Keratinocyte (primary cell): ENCODE measurements at regions not wholly inside any gene's neighbourhood (a gene's known extent, or its start where the extent isn't known, plus 50 kb on each side); places are given as distances from the start of the nearest gene placed in this dataset.

Experiments used
- DNase-seq: peaks from one replicate; pipeline ENCODE4 v3.0.0-alpha.2; 2011; ENCODE audit warnings: low read depth, missing footprints, low spot score
- FAIRE-seq: peaks from 2 replicates; lab custom pipeline; 2011; peaks lifted over from hg19 to GRCh38; lab: Jason Lieb, UNC
- H2AFZ ChIP-seq: 2 replicates; pipeline ENCODE4 v1.6.0; 2012; ENCODE audit warnings: low read length, control low read depth, inconsistent platforms; ENCODE audit not compliant: control insufficient read depth
- H3K27ac ChIP-seq: 2 replicates; pipeline ENCODE4 v1.5.1; 2011; ENCODE audit warnings: low read length; ENCODE audit not compliant: control insufficient read depth, insufficient read depth
- H3K27me3 ChIP-seq: 3 replicates; pipeline ENCODE4 v1.6.0; 2011; ENCODE audit warnings: low read length; ENCODE audit not compliant: control insufficient read depth, insufficient read depth; ENCODE audit errors: extremely low read depth
- H3K36me3 ChIP-seq, 2 experiments: 2 replicates in 1 of 2; 3 replicates in 1 of 2; pipeline ENCODE4 v1.5.1; 2011; ENCODE audit warnings: low read length in 2 of 2, mild to moderate bottlenecking in 1 of 2; ENCODE audit not compliant: control insufficient read depth in 2 of 2, insufficient read depth in 2 of 2; ENCODE audit errors: extremely low read depth in 1 of 2
- H3K4me1 ChIP-seq: 3 replicates; pipeline ENCODE4 v1.5.1; 2011; ENCODE audit warnings: low read length; ENCODE audit not compliant: control insufficient read depth, insufficient read depth; ENCODE audit errors: extremely low read depth
- H3K4me2 ChIP-seq: 3 replicates; pipeline ENCODE4 v1.6.0; 2011; ENCODE audit warnings: low read depth, low read length; ENCODE audit not compliant: control insufficient read depth, insufficient read depth; ENCODE audit errors: extremely low read depth
- H3K4me3 ChIP-seq, 3 experiments: fragments of 200-600 bp in 1 of 3; sonication (generic) in 1 of 3; 2 replicates in 2 of 3; 3 replicates in 1 of 3; pipeline ENCODE4 v1.5.1; 2011 to 2016; ENCODE audit warnings: low read length in 3 of 3, mild to moderate bottlenecking in 3 of 3, control low read depth in 2 of 3, inconsistent platforms in 1 of 3, low read depth in 1 of 3, mixed read lengths in 1 of 3, mixed run types in 1 of 3, moderate library complexity in 1 of 3; ENCODE audit not compliant: control insufficient read depth in 2 of 3, insufficient read depth in 2 of 3; ENCODE audit errors: extremely low read depth in 1 of 3
- H3K79me2 ChIP-seq: 2 replicates; pipeline ENCODE4 v1.6.0; 2012; ENCODE audit warnings: low read length; ENCODE audit not compliant: control insufficient read depth, insufficient read depth
- H3K9ac ChIP-seq: 3 replicates; pipeline ENCODE4 v1.6.0; 2011; ENCODE audit warnings: low read length; ENCODE audit not compliant: control insufficient read depth, insufficient read depth; ENCODE audit errors: extremely low read depth
- H3K9me1 ChIP-seq: 3 replicates; pipeline ENCODE4 v1.6.0; 2011; ENCODE audit warnings: low read length; ENCODE audit not compliant: control insufficient read depth, insufficient read depth; ENCODE audit errors: extremely low read depth
- H3K9me3 ChIP-seq: 2 replicates; pipeline ENCODE4 v1.5.1; 2012; ENCODE audit warnings: low read depth, low read length; ENCODE audit not compliant: control insufficient read depth
- H4K20me1 ChIP-seq: 3 replicates; pipeline ENCODE4 v1.6.0; 2011; ENCODE audit warnings: low read length; ENCODE audit not compliant: control insufficient read depth, insufficient read depth; ENCODE audit errors: extremely low read depth
- CTCF ChIP-seq, 3 experiments: IDR thresholded peaks in 1 of 3; conservative IDR thresholded peaks in 1 of 3; optimal IDR thresholded peaks in 1 of 3; 2 replicates in 2 of 3; 3 replicates in 1 of 3; pipeline versions ENCODE3 to v1.5.1; 2011; ENCODE audit warnings: low read length in 3 of 3, mild to moderate bottlenecking in 3 of 3, moderate library complexity in 2 of 3, control low read depth in 1 of 3, inconsistent platforms in 1 of 3; ENCODE audit not compliant: insufficient read depth in 2 of 3; ENCODE audit errors: extremely low read depth in 1 of 3
- EZH2 ChIP-seq: IDR thresholded peaks from one replicate; pipeline ENCODE4 v1.6.1; 2012; ENCODE audit warnings: inconsistent platforms, mild to moderate bottlenecking, low read length, moderate library complexity
- dilution Hi-C: fragments of 300-500 bp; cut with MboI; formaldehyde crosslinking; loops from one replicate; pipeline ENCODE4 v1.7.0; 2020; ENCODE audit warnings: low sequenced_read_pairs; ENCODE audit not compliant: extremely low pct_ligation_motif_present

GRCh38 chr1:168380945-168381344, 100.3 kb downstream of the TBX19 start:
- Histone ChIP-seq H3K36me3 (no peaks in the 10 kb centered on the region), H3K4me3 (no peak overlapping the region), H3K27me3 (peaks cover 3% of the 10 kb centered on the region), H3K9me1 (no peaks in the 10 kb centered on the region), H4K20me1 (no peaks in the 10 kb centered on the region), H3K9me3 (no peaks in the 10 kb centered on the region), H3K4me1 (no peaks in the 10 kb centered on the region), H3K4me2 (no peak overlapping the region), H3K9ac (no peak overlapping the region), H3K79me2 (no peaks in the 10 kb centered on the region), H3K27ac (no peak overlapping the region), H2AFZ (no peak overlapping the region)
- dilution Hi-C loops: no loop called here
- FAIRE-seq (no peak), DNase-seq (no peak)
- no peak for TF ChIP-seq CTCF (optimal IDR thresholded peaks at IDR 0.05 in 1 of 3, IDR thresholded peaks at IDR 0.05 in 1 of 3, conservative IDR thresholded peaks at IDR 0.05 in 1 of 3; ENCODE audit: extremely low read depth in 1 of 3, insufficient read depth in 2 of 3, low read length in 3 of 3)
- no peak for TF ChIP-seq EZH2

- DNase-seq: no peak
- H3K4me3 ChIP-seq: no peak overlapping the region
- no peaks in the 10 kb centered on the region for H3K36me3 ChIP-seq
- FAIRE-seq: no peak
- H3K9me3 ChIP-seq: no peaks in the 10 kb centered on the region
- peaks cover 3% of the 10 kb centered on the region for H3K27me3 ChIP-seq
- no peaks in the 10 kb centered on the region for H4K20me1 ChIP-seq
- no peak for TF ChIP-seq CTCF (optimal IDR thresholded peaks at IDR 0.05 in 1 of 3, IDR thresholded peaks at IDR 0.05 in 1 of 3, conservative IDR thresholded peaks at IDR 0.05 in 1 of 3; ENCODE audit: extremely low read depth in 1 of 3, insufficient read depth in 2 of 3, low read length in 3 of 3)
- TF ChIP-seq EZH2: no peak
- H3K9ac ChIP-seq: no peak overlapping the region
- no peak overlapping the region for H3K4me2 ChIP-seq
- H3K27ac ChIP-seq: no peak overlapping the region
- no peaks in the 10 kb centered on the region for H3K4me1 ChIP-seq
- H2AFZ ChIP-seq: no peak overlapping the region
- H3K79me2 ChIP-seq: no peaks in the 10 kb centered on the region
- dilution Hi-C loops: no loop called here
- H3K9me1 ChIP-seq: no peaks in the 10 kb centered on the region
Measured at GRCh38 chr1:168379104-168379860, 98.6 kb downstream of the TBX19 start.
